K562 (cell line): ENCODE measurements at regions not wholly inside any gene's neighbourhood (a gene's known extent, or its start where the extent isn't known, plus 50 kb on each side); places are given as distances from the start of the nearest gene placed in this dataset.

Experiments
- ATAC-seq: fragments of 200-7000 bp; cut with Tn5 transposase; 3 replicates; pipeline ENCODE4 v1.9.1; 2020; ENCODE audit warnings: moderate library complexity
- BruUV-seq: library from RNA; stranded (reverse); fragments of 400-500 nt; replicated peaks from 2 replicates; lab custom pipeline; 2021; lab: Mats Ljungman, UMichigan
- CTCF ChIA-PET: fragments of 300-600 bp; formaldehyde crosslinking; extraction: SDS; loops from one replicate; lab custom pipeline; 2021; ENCODE audit warnings: low intra/inter-chr PET ratio; lab: Yijun Ruan, JAX
- POLR2A ChIA-PET: fragments of 300-600, 350-650 bp; sonication (Branson Sonifier 250); formaldehyde crosslinking; extraction: SDS; loops from one replicate; lab custom pipeline; 2021; ENCODE audit warnings: antibody characterized with exemption, inconsistent platforms; lab: Yijun Ruan, JAX
- DNase-seq, 4 experiments: peaks; one replicate each; pipeline versions ENCODE4 v3.0.0 to v3.0.0-alpha.2; 2011 to 2018; ENCODE audit warnings: low spot score in 3 of 4, mixed read lengths in 3 of 4; ENCODE audit errors: extremely low read depth in 1 of 4
- FAIRE-seq: peaks from 2 replicates; lab custom pipeline; 2011; peaks lifted over from hg19 to GRCh38; lab: Jason Lieb, UNC
- H2AFZ ChIP-seq: 2 replicates; pipeline ENCODE4 v1.6.0; 2011; ENCODE audit warnings: low read depth, low read length, control low read depth, inconsistent platforms
- H3K27ac ChIP-seq: fragments of 200-600 bp; 3 replicates; pipeline ENCODE4 v1.8.0; 2011; ENCODE audit warnings: low read depth, mild to moderate bottlenecking, control low read depth, inconsistent platforms, low read length, moderate library complexity, mixed read lengths; ENCODE audit errors: extremely low read depth
- H3K27me3 ChIP-seq, 2 experiments: fragments of 300-600 bp in 1 of 2; 2 replicates in 1 of 2; 3 replicates in 1 of 2; pipeline versions ENCODE4 v1.6.0 to v1.8.0; 2011; ENCODE audit warnings: inconsistent platforms in 2 of 2, low read length in 2 of 2, mild to moderate bottlenecking in 1 of 2, mixed read lengths in 1 of 2, moderate library complexity in 1 of 2; ENCODE audit not compliant: control insufficient read depth in 2 of 2, insufficient read depth in 2 of 2
- H3K36me3 ChIP-seq: fragments of 300-600 bp; 3 replicates; pipeline ENCODE4 v1.8.0; 2011; ENCODE audit warnings: mild to moderate bottlenecking, low read length, inconsistent platforms; ENCODE audit not compliant: control insufficient read depth, insufficient read depth
- H3K4me1 ChIP-seq, 2 experiments: fragments of 200-600 bp in 1 of 2; replicated peaks in 1 of 2; 2 replicates in 1 of 2; 3 replicates in 1 of 2; pipeline versions ENCODE4 v1.5.1 to v1.8.0; 2011; ENCODE audit warnings: inconsistent platforms in 2 of 2, low read length in 2 of 2, mild to moderate bottlenecking in 1 of 2, mixed read lengths in 1 of 2, moderate library complexity in 1 of 2; ENCODE audit not compliant: control insufficient read depth in 2 of 2, insufficient read depth in 2 of 2
- H3K4me2 ChIP-seq: 2 replicates; pipeline ENCODE4 v1.6.1; 2011; ENCODE audit warnings: low read length, control low read depth, inconsistent platforms, mixed read lengths; ENCODE audit not compliant: insufficient read depth
- H3K4me3 ChIP-seq: fragments of 200-600 bp; sonication (generic), shearing (Covaris generic); 2 replicates; pipeline ENCODE4 v1.5.1; 2016; ENCODE audit warnings: control low read depth, inconsistent platforms
- H3K79me2 ChIP-seq: fragments of 200-600 bp; 3 replicates; pipeline ENCODE4 v1.8.0; 2011; ENCODE audit warnings: low read length, inconsistent platforms; ENCODE audit not compliant: control insufficient read depth, insufficient read depth
- H3K9ac ChIP-seq, 2 experiments: 2 replicates each; pipeline versions ENCODE4 v1.6.0 to v1.6.1; 2011; ENCODE audit warnings: low read depth in 2 of 2, low read length in 2 of 2, control low read depth in 1 of 2, inconsistent platforms in 1 of 2, mild to moderate bottlenecking in 1 of 2, mixed read lengths in 1 of 2; ENCODE audit not compliant: insufficient read depth in 1 of 2
- H3K9me1 ChIP-seq: one replicate; pipeline ENCODE4 v1.6.0; 2011; ENCODE audit warnings: inconsistent platforms, mild to moderate bottlenecking, low read length, moderate library complexity; ENCODE audit not compliant: control insufficient read depth, insufficient read depth
- H3K9me3 ChIP-seq: replicated peaks from 2 replicates; pipeline ENCODE4 v1.5.1; 2011; ENCODE audit warnings: low read depth, low read length, inconsistent platforms; ENCODE audit not compliant: control insufficient read depth, insufficient read depth
- H4K20me1 ChIP-seq: replicated peaks from 2 replicates; pipeline ENCODE4 v1.6.1; 2011; ENCODE audit warnings: low read length, inconsistent platforms, mixed read lengths; ENCODE audit not compliant: control insufficient read depth, insufficient read depth
- HSF4 ChIP-seq: fragments of 250-450 bp; sonication (Bioruptor Pico); IDR thresholded peaks from 2 replicates; pipeline ENCODE4 v2.1.2; 2022; ENCODE audit warnings: mild to moderate bottlenecking, moderate library complexity, borderline replicate concordance
- KLF13 ChIP-seq: fragments of 450-650 bp; IDR thresholded peaks from 2 replicates; pipeline ENCODE4 v1.6.1; 2016; ENCODE audit warnings: missing genetic modification characterization, low read depth, mild to moderate bottlenecking, missing compliant biosample characterization, moderate library complexity, borderline replicate concordance
- SP1 ChIP-seq: sonication (generic); formaldehyde crosslinking; IDR thresholded peaks from 2 replicates; pipeline ENCODE4 v1.8.1; 2022; ENCODE audit warnings: mild to moderate bottlenecking, missing genetic modification reagents
- SRSF3 ChIP-seq: fragments of 200-400 bp; formaldehyde crosslinking; IDR thresholded peaks from 2 replicates; pipeline ENCODE4 v1.6.1; 2016; ENCODE audit warnings: mild to moderate bottlenecking, low read length, moderate library complexity; ENCODE audit not compliant: insufficient read depth
- SRSF7 ChIP-seq: fragments of 200-400 bp; formaldehyde crosslinking; optimal IDR thresholded peaks from 2 replicates; pipeline ENCODE3; 2017; ENCODE audit warnings: mild to moderate bottlenecking, low read depth, low read length
- XRCC4 ChIP-seq: IDR thresholded peaks from one replicate; pipeline ENCODE4 v1.6.1; 2011; ENCODE audit not compliant: insufficient read depth, insufficient read length; ENCODE audit errors: extremely low read depth
- ZBTB11 ChIP-seq, 3 experiments: fragments of 200-800 bp in 1 of 3; fragments of 250-450 bp in 1 of 3; fragments of 450-650 bp in 1 of 3; sonication (Bioruptor Pico) in 1 of 3; sonication (Bioruptor generic) in 1 of 3; formaldehyde crosslinking in 1 of 3; IDR thresholded peaks; 2 replicates each; pipeline versions ENCODE4 v1.6.1 to v1.8.0; 2016 to 2022; ENCODE audit warnings: mild to moderate bottlenecking in 2 of 3, missing genetic modification characterization in 2 of 3, missing compliant biosample characterization in 1 of 3, moderate library complexity in 1 of 3
- ZKSCAN1 ChIP-seq: fragments of 150-350 bp; IDR thresholded peaks from 2 replicates; pipeline ENCODE4 v1.6.1; 2016; ENCODE audit warnings: low read depth, low read length
- WGBS: fragments of 100-300 bp; shearing (Covaris generic); methylation state at CpG from one replicate; pipeline ENCODE4 v1.1.6; 2016; ENCODE audit warnings: low coverage, mixed read lengths; ENCODE audit not compliant: insufficient coverage; ENCODE audit errors: missing lambda C conversion rate; 5-methylcytosine and 5-hydroxymethylcytosine counted together
- in situ Hi-C: fragments of 300-500 bp; cut with MboI; formaldehyde crosslinking; loops from 4 replicates; pipeline ENCODE4 v1.15.0; 2018; ENCODE audit warnings: inconsistent platforms, mixed read lengths
- intact Hi-C: fragments of 100-400 bp; cut with micrococcal nuclease; formaldehyde crosslinking; loops from 2 replicates; pipeline ENCODE4 v1.14.2; 2022

GRCh38 chr1:106526650-106527049 lies 529.8 kb upstream of the PRMT6 start:
- H3K9me1 ChIP-seq = no peaks in the 10 kb centered on the region
- in situ Hi-C loops (no loop called here), intact Hi-C loops (no loop called here)
- DNase-seq (no peak), ATAC-seq (no peak), FAIRE-seq (no peak)
- no peak overlapping the region for H3K27ac ChIP-seq
- ChIA-PET CTCF (no interaction called here), POLR2A (no interaction called here)
- H4K20me1 ChIP-seq = no peaks in the 10 kb centered on the region
- no peak for TF ChIP-seq SP1 (CRISPR knock-in tag)
- TF ChIP-seq HSF4 = no peak
- TF ChIP-seq ZKSCAN1 = no peak
- no peak for TF ChIP-seq XRCC4
- TF ChIP-seq SRSF3 = no peak
- no peak for TF ChIP-seq SRSF7
- H3K36me3 ChIP-seq = no peaks in the 10 kb centered on the region
- no peak overlapping the region for H3K9ac ChIP-seq
- 0% methylated on average over 2 of the region's 2 CpGs for WGBS
- no peaks in the 10 kb centered on the region for H3K9me3 ChIP-seq
- H3K79me2 ChIP-seq = no peaks in the 10 kb centered on the region
- no peak overlapping the region for H3K4me3 ChIP-seq
- no peak overlapping the region for H3K4me2 ChIP-seq
- no peaks in the 10 kb centered on the region for H3K27me3 ChIP-seq
- H2AFZ ChIP-seq = no peak overlapping the region
- no TSS peak for BruUV-seq
- H3K4me1 ChIP-seq = no peaks in the 10 kb centered on the region

GRCh38 chr1:106534612-106535011 lies 521.9 kb upstream of the PRMT6 start:
- intact Hi-C loops (no loop called here), in situ Hi-C loops (no loop called here)
- no peak for FAIRE-seq
- H3K27ac ChIP-seq = no peak overlapping the region
- no peaks in the 10 kb centered on the region for H3K4me1 ChIP-seq
- H3K9me1 ChIP-seq = no peaks in the 10 kb centered on the region
- no peak for DNase-seq
- no TSS peak for BruUV-seq
- H3K9ac ChIP-seq = no peak overlapping the region
- H3K9me3 ChIP-seq = no peaks in the 10 kb centered on the region
- ChIA-PET CTCF (no interaction called here), POLR2A (no interaction called here)
- H3K27me3 ChIP-seq = no peaks in the 10 kb centered on the region
- H2AFZ ChIP-seq = no peak overlapping the region
- H4K20me1 ChIP-seq = no peaks in the 10 kb centered on the region
- ATAC-seq = no peak
- no peaks in the 10 kb centered on the region for H3K36me3 ChIP-seq
- 0% methylated on average over 2 of the region's 2 CpGs for WGBS
- H3K4me2 ChIP-seq = no peak overlapping the region
- H3K4me3 ChIP-seq = no peak overlapping the region
- H3K79me2 ChIP-seq = no peaks in the 10 kb centered on the region
- TF ChIP-seq KLF13 = no peak
- TF ChIP-seq ZBTB11 (CRISPR knock-in tag; IDR thresholded peaks at IDR 0.05) = peak in 1 of 3 experiments; percentile 36; a peak in 1 of 6 replicates
